OCI-LY3 (cell line): ENCODE measurements at regions not wholly inside any gene's neighbourhood (a gene's known extent, or its start where the extent isn't known, plus 50 kb on each side); places are given as distances from the start of the nearest gene placed in this dataset.

Experiments used
- CTCF ChIP-seq: fragments of 200-600, 300-600 bp; sonication (generic); IDR thresholded peaks from 2 replicates; pipeline ENCODE4 v1.5.1; 2014; ENCODE audit warnings: antibody characterized with exemption, low read length, low read depth
- EZH2phosphoT487 ChIP-seq: fragments of 200-600 bp; shearing (Covaris generic); IDR thresholded peaks from 2 replicates; pipeline ENCODE4 v1.6.1; 2018; ENCODE audit warnings: antibody characterized with exemption, mixed run types, low read depth

DNA sequence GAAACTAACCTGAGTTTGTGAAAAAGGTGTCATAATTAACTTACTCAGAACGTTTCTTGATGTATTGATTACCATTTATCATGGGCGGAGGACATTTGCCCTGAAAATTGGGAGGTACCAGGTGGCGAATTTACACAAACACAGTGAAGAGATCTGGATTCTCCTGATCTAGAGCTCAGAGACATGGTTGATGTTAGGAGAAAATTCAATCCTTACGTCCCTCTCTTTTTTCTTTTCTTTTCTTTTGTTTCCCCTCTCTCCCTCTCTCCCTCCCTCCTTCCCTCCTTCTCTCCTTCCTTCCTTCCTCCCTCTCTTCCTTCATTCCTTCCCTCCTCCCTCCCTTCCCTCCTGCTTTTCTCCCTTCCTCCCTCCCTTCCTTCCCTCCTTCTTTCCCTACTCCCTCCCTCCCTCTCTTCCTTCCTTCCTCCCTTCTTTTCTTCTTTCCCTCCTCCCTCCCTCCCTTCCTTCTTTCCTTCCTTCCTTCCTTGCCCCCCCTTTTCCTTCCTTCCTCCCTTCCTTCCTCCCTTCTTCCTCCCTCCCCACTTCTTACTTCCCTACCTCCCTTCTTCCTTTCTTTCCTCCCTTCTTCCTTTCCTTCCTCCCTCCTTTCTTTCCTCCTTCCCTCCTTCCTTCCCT lies 234.1 kb downstream of the OTOR start:
- TF ChIP-seq CTCF (no peak), EZH2phosphoT487 (no peak)
